Breast epithelium (tissue), 3 donors: ENCODE measurements at regions not wholly inside any gene's neighbourhood (a gene's known extent, or its start where the extent isn't known, plus 50 kb on each side); places are given as distances from the start of the nearest gene placed in this dataset.

Experiments
- POLR2A ChIP-seq: fragments of 450-650 bp; IDR thresholded peaks from one replicate; pipeline ENCODE4 v1.6.1; 2016; ENCODE audit warnings: antibody characterized with exemption, mild to moderate bottlenecking, moderate library complexity
- POLR2AphosphoS5 ChIP-seq, 3 donors: sonication (generic); formaldehyde crosslinking; IDR thresholded peaks; one replicate each; pipeline ENCODE4 v1.6.1; 2017; ENCODE audit warnings: antibody characterized with exemption in 3 of 3
- TF ChIP-seq, protein P1 (sequence below), 3 donors: fragments of 450-650 bp; IDR thresholded peaks; one replicate each; pipeline ENCODE4 v1.5.1; 2016 to 2017; ENCODE audit warnings: antibody characterized with exemption in 3 of 3, mild to moderate bottlenecking in 3 of 3, moderate library complexity in 3 of 3

DNA sequence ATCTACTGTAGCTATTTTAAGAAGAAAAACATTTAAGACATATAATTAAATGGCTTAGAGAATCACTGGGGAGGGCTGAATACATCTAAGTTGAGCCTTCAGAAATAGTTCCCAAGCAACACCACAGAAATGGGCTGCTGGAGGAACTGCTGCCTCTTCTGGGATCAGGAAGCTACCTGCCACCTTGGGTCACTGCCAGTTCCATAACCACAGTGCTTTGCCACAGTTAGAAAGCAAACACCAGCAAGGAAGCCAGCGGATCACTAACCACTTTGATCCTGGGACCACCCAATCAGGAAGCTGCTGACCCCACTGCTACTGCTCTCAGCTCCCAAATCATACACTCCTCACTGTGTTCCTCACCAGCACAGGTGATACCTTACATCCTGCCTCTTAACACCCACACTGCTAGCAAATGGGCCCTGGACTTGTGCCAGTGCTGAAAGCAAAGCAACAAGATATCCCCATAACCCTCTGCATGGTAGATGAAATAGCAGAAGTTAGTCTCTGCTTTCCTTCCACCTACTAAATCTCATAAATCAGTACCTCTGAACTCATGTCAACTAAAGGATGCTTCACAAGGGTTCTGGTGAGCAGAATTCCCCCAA, 346.9 kb downstream of the DEPDC1B start:
- TF ChIP-seq, protein P1, sequence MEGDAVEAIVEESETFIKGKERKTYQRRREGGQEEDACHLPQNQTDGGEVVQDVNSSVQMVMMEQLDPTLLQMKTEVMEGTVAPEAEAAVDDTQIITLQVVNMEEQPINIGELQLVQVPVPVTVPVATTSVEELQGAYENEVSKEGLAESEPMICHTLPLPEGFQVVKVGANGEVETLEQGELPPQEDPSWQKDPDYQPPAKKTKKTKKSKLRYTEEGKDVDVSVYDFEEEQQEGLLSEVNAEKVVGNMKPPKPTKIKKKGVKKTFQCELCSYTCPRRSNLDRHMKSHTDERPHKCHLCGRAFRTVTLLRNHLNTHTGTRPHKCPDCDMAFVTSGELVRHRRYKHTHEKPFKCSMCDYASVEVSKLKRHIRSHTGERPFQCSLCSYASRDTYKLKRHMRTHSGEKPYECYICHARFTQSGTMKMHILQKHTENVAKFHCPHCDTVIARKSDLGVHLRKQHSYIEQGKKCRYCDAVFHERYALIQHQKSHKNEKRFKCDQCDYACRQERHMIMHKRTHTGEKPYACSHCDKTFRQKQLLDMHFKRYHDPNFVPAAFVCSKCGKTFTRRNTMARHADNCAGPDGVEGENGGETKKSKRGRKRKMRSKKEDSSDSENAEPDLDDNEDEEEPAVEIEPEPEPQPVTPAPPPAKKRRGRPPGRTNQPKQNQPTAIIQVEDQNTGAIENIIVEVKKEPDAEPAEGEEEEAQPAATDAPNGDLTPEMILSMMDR (IDR thresholded peaks at IDR 0.05) = no peak
- TF ChIP-seq POLR2A (no peak), POLR2AphosphoS5 (IDR thresholded peaks at IDR 0.05) (no peak)
